HG02642 (cell line): ENCODE measurements at regions not wholly inside any gene's neighbourhood (a gene's known extent, or its start where the extent isn't known, plus 50 kb on each side); places are given as distances from the start of the nearest gene placed in this dataset.
"Not testable (repeated sequence)": the region's sequence is repeated elsewhere in the genome, so short reads cannot be mapped to it uniquely, and the experiment has no call there.

Experiments
- ATAC-seq: cut with Tn5 transposase; IDR thresholded peaks from one replicate; pipeline ENCODE4 v1.9.1; 2021; ENCODE audit warnings: mild to moderate bottlenecking; ENCODE audit not compliant: unreplicated experiment, poor library complexity

GRCh38 chr15:38782156-38782555 is 217.5 kb upstream of the RASGRP1 start:
- no peak for ATAC-seq

- no peak for ATAC-seq
Measured at GRCh38 chr15:38788918-38789317, 224.3 kb upstream of the RASGRP1 start.

- no peak for ATAC-seq
Measured at GRCh38 chr15:38789566-38789965, 225.0 kb upstream of the RASGRP1 start.

GRCh38 chr15:38793206-38793810 is 228.7 kb upstream of the RASGRP1 start:
- ATAC-seq, result no peak

DNA sequence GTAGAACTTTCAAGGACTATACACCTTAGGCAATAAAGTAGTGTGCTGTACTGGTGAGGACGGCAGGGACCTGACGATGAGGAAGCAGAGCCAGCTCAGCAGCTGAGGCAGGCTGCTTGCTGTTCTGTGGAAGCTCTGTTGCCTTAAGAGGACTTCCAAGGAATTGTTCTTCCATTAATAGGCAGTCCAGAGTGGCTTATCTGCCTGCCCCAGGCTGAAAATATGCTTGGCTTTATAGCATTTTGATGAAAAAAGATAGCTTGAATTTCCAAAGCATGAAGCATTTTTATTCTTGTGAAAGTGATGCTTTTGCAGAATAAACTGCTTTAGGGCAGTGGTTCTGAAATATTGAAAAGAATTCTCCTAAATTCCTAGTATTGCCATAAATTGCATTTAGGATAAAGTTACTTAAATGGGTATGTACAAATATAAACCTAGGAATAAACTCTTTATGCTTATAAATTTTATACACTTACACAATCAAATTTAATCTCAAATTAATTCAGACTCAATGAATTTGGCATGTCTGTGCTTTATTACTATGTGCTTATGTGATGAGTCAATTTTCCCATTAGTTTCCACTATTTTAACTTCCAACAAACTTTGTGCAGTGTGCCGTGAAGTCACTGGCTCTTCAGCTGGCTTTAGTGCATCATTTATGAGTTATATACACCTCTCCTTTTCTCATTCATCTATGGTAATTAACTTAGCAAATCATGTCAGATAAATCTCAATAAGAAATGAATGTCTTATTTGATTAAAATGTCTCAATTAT is 231.0 kb upstream of the RASGRP1 start:
- ATAC-seq, result no peak

DNA sequence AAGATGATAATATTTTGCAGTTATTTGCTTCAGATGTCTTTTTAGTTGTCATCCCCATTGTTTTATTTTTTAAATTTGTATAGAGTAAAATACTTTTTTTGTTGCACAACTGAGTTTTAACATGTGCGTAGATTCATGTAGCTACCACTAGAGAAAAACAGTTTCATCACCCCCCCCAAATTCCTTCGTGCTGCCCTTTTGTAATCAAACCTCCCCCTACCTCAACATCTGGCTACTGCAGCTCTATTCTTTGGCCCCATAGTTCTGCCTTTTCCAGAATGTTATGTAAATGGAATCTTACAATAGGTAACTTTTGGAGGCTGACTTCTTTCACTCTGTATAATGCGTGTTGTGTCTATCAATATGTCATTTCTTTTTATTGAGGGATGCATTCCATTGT is 232.0 kb upstream of the RASGRP1 start:
- no peak for ATAC-seq

DNA sequence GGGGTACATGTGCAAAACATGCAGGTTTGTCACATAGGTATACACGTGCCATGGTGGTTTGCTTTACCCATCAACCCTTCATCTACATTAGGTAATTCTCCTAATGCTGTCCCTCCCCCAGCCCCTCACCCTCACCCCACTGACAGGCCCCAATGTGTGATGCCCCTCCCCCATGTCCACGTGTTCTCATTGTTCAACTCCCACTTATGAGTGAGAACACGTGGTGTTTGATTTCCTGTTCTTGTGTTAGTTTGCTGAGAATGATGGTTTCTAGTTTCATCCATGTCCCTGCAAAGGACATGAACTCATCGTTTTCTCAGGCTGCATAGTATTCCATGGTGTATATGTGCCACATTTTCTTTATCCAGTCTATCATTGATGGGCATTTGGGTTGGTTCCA is 232.9 kb upstream of the RASGRP1 start:
- ATAC-seq, result not testable (repeated sequence)

GRCh38 chr15:38799202-38799601 is 234.6 kb upstream of the RASGRP1 start:
- not testable (repeated sequence) for ATAC-seq

DNA sequence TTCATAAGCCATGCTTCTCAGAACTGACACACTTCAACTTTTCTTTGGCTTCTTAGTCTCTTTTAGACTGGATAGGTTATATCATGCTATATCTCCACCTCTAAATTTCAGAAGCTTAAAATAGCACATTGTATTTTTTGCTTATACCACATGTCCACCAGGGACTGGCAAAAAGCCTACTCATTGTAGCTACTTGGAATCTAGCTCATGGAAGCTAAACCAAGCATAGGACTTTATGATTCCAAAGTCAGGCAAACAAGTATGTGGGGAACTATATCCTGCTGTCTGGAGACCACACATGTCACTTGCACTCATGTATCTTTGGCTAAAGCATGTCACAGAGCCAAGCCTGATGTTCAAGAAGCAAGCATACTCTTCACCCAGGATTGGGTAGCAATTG is 245.0 kb upstream of the RASGRP1 start:
- ATAC-seq, result no peak

- no peak for ATAC-seq
Measured at GRCh38 chr15:38810686-38811085, 246.1 kb upstream of the RASGRP1 start.

- not testable (repeated sequence) for ATAC-seq
Measured at GRCh38 chr15:38814254-38814653, 249.6 kb upstream of the RASGRP1 start.

GRCh38 chr15:38814891-38815290 is 250.3 kb upstream of the RASGRP1 start:
- no peak for ATAC-seq

GRCh38 chr15:38817427-38818156 is 253.0 kb upstream of the RASGRP1 start:
- ATAC-seq, result peak; percentile 91

DNA sequence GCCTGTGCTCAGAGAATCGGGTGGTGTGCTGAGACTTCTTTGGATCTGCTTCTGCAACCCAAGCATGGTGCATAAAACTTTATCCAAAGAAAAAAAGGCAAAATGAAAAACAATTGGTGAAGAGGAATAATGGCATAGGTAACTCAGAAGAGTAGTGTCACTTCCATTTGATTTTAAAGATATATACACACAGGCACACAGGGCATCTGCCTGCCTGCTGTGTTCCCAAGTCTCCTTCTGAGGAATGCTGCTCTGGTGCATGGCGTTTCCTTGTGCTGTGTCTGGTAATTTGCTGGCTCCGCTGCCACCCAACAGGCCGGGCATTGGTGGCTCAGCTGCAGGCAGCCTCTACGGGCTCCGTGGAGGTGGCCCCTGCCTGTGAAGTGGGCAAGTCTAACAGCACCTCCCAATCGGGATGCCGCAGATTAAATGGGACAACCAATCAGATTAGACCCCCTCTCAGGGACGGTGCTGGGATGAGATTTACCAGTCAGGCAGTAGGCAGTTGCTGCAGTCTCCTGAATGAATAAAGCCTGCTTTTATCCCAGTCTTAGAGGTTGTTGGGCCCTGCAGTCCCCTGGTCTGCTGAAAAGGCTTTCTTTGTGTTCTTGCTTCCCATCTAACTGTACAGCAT is 253.7 kb upstream of the RASGRP1 start:
- ATAC-seq, result no peak

DNA sequence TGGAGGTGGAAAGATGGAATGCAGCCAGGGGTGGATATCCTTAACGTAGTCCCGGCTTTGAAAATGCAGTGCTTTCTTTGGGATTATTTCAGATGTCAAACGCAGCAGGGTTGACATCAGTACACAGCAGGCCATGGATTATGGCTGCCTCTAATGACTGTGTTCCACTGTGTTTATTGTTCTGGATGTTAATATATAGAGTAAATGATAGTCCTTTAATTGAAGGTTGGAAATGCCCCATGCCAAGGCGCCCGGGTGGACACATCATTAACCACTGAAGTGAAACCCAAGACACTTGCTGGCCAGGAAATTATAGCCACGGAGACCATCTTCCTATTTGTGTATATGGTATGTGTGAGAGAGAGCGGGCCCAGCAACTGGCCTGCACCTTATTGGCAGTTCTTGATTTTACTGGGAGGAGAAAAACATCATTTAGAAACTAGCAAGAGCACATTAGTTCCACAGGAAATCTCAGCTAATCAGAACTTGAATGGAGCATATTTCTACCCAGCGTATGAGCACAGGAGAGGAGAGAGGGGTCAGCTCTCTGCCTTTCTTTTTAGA is 254.9 kb upstream of the RASGRP1 start:
- ATAC-seq, result no peak

DNA sequence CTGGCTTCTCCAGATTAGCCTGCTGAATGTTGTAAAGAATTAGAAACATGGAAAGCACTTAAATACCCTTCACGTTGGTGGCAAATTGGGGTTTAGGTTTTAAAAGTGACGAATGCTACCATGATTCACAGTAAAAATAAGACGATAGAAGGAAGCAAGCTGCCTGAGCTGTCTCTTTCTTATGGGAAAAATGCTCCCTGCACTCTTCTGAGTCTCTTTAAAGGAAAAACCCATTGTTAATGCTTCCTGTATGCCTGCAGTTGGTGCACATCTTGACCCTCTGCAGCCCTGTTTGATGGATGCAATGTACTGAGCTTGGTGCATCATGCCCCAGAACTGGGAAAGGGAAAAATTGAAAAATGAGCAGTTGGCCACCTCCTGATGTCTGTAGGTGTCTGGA is 258.6 kb upstream of the RASGRP1 start:
- ATAC-seq, result no peak

DNA sequence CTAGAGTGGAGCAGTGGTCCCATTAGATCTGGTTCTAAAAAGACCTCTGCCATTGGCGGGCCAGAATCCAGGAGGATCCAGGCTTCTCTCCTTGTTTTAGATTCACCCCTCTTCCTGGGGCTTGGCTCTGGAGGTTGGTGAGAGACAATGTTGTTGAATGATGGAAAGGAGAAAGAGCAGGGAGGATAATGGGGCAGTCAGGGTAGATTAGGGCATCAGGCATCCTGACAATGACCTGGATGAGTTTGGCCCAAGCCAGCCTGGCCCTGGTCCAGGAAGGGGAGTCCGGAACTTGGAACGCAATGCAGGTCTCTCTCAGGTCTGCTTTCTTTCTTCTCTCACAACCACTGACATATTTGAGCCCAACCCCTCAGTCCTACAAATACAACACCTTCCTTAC is 260.1 kb upstream of the RASGRP1 start:
- ATAC-seq, result no peak

DNA sequence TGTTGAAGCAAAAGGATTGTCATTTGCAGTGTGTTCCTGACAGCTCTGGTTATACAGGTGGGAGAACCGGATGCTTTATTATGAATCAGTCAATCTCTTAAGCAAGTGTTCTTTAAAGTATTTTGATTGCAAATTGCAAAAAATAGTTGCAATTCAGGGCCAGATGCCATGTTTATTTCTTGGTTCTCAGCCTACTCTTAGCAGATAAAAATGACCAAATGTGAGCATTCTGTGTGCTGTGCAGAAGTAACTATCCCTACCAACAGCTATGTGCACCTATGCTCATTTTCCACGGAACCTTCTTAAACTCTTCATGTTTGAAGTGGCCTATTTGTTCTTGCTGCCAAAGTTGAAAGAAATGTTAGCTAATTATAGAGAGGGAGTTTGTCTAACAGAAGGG is 262.3 kb upstream of the RASGRP1 start:
- ATAC-seq, result no peak

DNA sequence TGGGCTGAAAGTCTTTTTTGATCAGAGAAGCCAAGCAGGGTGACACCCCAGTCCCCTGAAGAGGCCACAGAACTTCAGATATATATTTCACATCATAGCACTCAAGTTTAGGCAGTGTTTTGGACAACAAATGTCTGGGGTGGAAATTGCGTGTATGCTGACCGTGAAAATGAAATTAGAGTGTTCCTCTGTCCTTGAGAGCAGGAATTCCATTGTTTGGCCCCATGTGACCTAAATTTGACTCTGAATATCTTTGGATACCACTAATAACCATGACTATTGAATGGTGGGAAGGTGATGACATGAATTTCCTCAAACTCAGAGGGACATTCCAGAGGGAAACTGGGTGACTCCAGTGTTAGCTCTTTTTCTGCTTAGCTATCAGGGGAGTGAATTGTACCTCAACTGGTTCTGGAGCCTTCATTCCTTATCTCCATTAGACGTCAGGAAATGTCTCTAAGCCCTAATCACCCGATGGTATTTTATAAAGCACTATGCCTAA is 263.5 kb upstream of the RASGRP1 start:
- no peak for ATAC-seq

DNA sequence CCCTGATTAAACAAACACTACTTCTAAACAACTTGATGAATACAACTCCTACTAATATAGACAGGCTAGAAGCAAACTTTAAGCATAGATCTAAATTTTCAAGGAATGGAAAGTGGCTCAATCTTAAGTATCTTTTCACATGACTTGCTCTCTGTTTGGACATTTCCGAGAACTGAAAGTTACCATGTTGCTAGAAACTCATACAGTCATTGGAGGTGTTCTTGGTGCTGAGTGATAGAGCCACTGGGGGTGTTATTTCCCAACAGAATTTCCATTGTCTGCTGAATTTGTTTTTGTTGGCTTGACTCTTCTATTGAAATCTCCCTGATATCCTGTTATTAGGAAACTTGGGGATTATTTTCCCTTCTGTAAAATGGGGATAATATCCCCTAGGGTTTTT is 264.5 kb upstream of the RASGRP1 start:
- no peak for ATAC-seq
